IMR-90 (cell line): ENCODE measurements at regions not wholly inside any gene's neighbourhood (a gene's known extent, or its start where the extent isn't known, plus 50 kb on each side); places are given as distances from the start of the nearest gene placed in this dataset.

Source experiments
- ATAC-seq: fragments of 200-7000 bp; cut with Tn5 transposase; 2 replicates; pipeline ENCODE4 v1.9.1; 2020; ENCODE audit warnings: low read depth, mild to moderate bottlenecking, moderate library complexity
- BruUV-seq: library from RNA; stranded (reverse); fragments of 400-500 nt; replicated peaks from 2 replicates; lab custom pipeline; 2021; lab: Mats Ljungman, UMichigan
- CTCF ChIA-PET: fragments of 300-600 bp; formaldehyde crosslinking; extraction: SDS; loops from one replicate; lab custom pipeline; 2021; ENCODE audit warnings: antibody characterized with exemption; lab: Yijun Ruan, JAX
- POLR2A ChIA-PET: fragments of 300-600 bp; sonication (Branson Sonifier 250); formaldehyde crosslinking; loops from one replicate; lab custom pipeline; 2022; ENCODE audit warnings: antibody characterized with exemption; ENCODE audit not compliant: unreplicated experiment; lab: Charles Lee
- DNase-seq: peaks from one replicate; pipeline ENCODE4 v3.0.0; 2013
- H2AFZ ChIP-seq: replicated peaks from 2 replicates; pipeline ENCODE3; 2013; ENCODE audit warnings: low read length, mild to moderate bottlenecking; ENCODE audit not compliant: poor library complexity
- H2AK5ac ChIP-seq: 2 replicates; pipeline ENCODE4 v1.6.1; 2013; ENCODE audit warnings: low read depth, low read length, inconsistent platforms
- H2AK9ac ChIP-seq: replicated peaks from 2 replicates; pipeline ENCODE3; 2013; ENCODE audit warnings: mild to moderate bottlenecking, low read depth, low read length, moderate library complexity; ENCODE audit not compliant: poor library complexity
- H2BK120ac ChIP-seq: 2 replicates; pipeline ENCODE4 v1.6.1; 2013; ENCODE audit warnings: low read depth, low read length, inconsistent platforms
- H2BK15ac ChIP-seq: 3 replicates; pipeline ENCODE4 v1.6.1; 2013; ENCODE audit warnings: low read depth, low read length, inconsistent platforms
- H2BK20ac ChIP-seq: 2 replicates; pipeline ENCODE4 v1.6.1; 2013; ENCODE audit warnings: low read depth, mild to moderate bottlenecking, inconsistent platforms, low read length, moderate library complexity
- H2BK5ac ChIP-seq: 2 replicates; pipeline ENCODE4 v1.6.1; 2013; ENCODE audit warnings: mild to moderate bottlenecking, low read depth, low read length, inconsistent platforms; ENCODE audit not compliant: poor library complexity, severe bottlenecking
- H3K14ac ChIP-seq: replicated peaks from 2 replicates; pipeline ENCODE4 v1.6.1; 2013; ENCODE audit warnings: low read depth, low read length, inconsistent platforms
- H3K18ac ChIP-seq: 2 replicates; pipeline ENCODE4 v1.6.1; 2013; ENCODE audit warnings: low read depth, low read length, control low read depth
- H3K23ac ChIP-seq: 2 replicates; pipeline ENCODE4 v1.6.1; 2013; ENCODE audit warnings: low read depth, low read length, inconsistent platforms
- H3K27ac ChIP-seq: 2 replicates; pipeline ENCODE4 v1.5.1; 2013; ENCODE audit warnings: mild to moderate bottlenecking, control low read depth, low read length; ENCODE audit not compliant: insufficient read depth
- H3K27me3 ChIP-seq: 2 replicates; pipeline ENCODE4 v1.6.1; 2013; ENCODE audit warnings: low read length; ENCODE audit not compliant: control insufficient read depth, insufficient read depth
- H3K36me3 ChIP-seq: 2 replicates; pipeline ENCODE4 v1.6.1; 2013; ENCODE audit warnings: low read length, mixed read lengths; ENCODE audit not compliant: control insufficient read depth, insufficient read depth
- H3K4ac ChIP-seq: 2 replicates; pipeline ENCODE4 v1.6.1; 2013; ENCODE audit warnings: low read depth, low read length, inconsistent platforms
- H3K4me1 ChIP-seq: 2 replicates; pipeline ENCODE4 v1.6.1; 2013; ENCODE audit warnings: low read length, mixed read lengths; ENCODE audit not compliant: control insufficient read depth, insufficient read depth
- H3K4me2 ChIP-seq: 2 replicates; pipeline ENCODE4 v1.6.1; 2013; ENCODE audit warnings: low read depth, mild to moderate bottlenecking, control low read depth, low read length, moderate library complexity
- H3K4me3 ChIP-seq: 2 replicates; pipeline ENCODE4 v1.5.1; 2013; ENCODE audit warnings: low read depth, mild to moderate bottlenecking, control low read depth, low read length, moderate library complexity; ENCODE audit not compliant: insufficient read depth
- H3K56ac ChIP-seq: 2 replicates; pipeline ENCODE4 v1.6.1; 2013; ENCODE audit warnings: low read length, inconsistent platforms; ENCODE audit not compliant: insufficient read depth; ENCODE audit errors: extremely low read depth
- H3K79me1 ChIP-seq, 2 experiments: 2 replicates each; pipeline ENCODE4 v1.6.1; 2013; ENCODE audit warnings: low read length in 2 of 2, inconsistent platforms in 1 of 2, low read depth in 1 of 2
- H3K9ac ChIP-seq: 2 replicates; pipeline ENCODE4 v1.6.1; 2013; ENCODE audit warnings: low read depth, low read length, control low read depth
- H3K9me1 ChIP-seq: 2 replicates; pipeline ENCODE4 v1.6.1; 2013; ENCODE audit warnings: low read length, inconsistent platforms; ENCODE audit not compliant: insufficient read depth
- H3K9me3 ChIP-seq: 2 replicates; pipeline ENCODE4 v1.6.1; 2013; ENCODE audit warnings: low read length; ENCODE audit not compliant: control insufficient read depth, insufficient read depth
- H4K20me1 ChIP-seq: 2 replicates; pipeline ENCODE4 v1.6.1; 2013; ENCODE audit warnings: low read length, inconsistent platforms; ENCODE audit not compliant: insufficient read depth
- H4K5ac ChIP-seq: 2 replicates; pipeline ENCODE4 v1.6.1; 2013; ENCODE audit warnings: mild to moderate bottlenecking, low read depth, low read length, control low read depth
- H4K8ac ChIP-seq, 2 experiments: 2 replicates each; pipeline ENCODE4 v1.6.1; 2013; ENCODE audit warnings: low read depth in 2 of 2, low read length in 2 of 2, control low read depth in 1 of 2, inconsistent platforms in 1 of 2
- H4K91ac ChIP-seq: 2 replicates; pipeline ENCODE4 v1.6.1; 2013; ENCODE audit warnings: low read depth, low read length, inconsistent platforms; ENCODE audit not compliant: insufficient read depth
- BHLHE40 ChIP-seq: fragments of 150-350 bp; IDR thresholded peaks from 2 replicates; pipeline ENCODE4 v1.6.1; 2016; ENCODE audit warnings: mild to moderate bottlenecking, low read depth, low read length
- CEBPB ChIP-seq: IDR thresholded peaks from 2 replicates; pipeline ENCODE4 v1.6.1; 2012; ENCODE audit warnings: low read depth, low read length, improper control_type of control experiment
- CHD1 ChIP-seq: IDR thresholded peaks from 2 replicates; pipeline ENCODE4 v1.6.1; 2012; ENCODE audit warnings: low read depth, low read length, improper control_type of control experiment
- CTCF ChIP-seq: conservative IDR thresholded peaks from 2 replicates; pipeline ENCODE4 v1.5.1; 2012; ENCODE audit warnings: mild to moderate bottlenecking, low read depth, low read length, improper control_type of control experiment
- FOS ChIP-seq: fragments of 150-350 bp; IDR thresholded peaks from 2 replicates; pipeline ENCODE4 v1.6.1; 2016; ENCODE audit warnings: low read depth, low read length
- MAZ ChIP-seq: IDR thresholded peaks from 2 replicates; pipeline ENCODE4 v1.6.1; 2012; ENCODE audit warnings: low read depth, mild to moderate bottlenecking, low read length, improper control_type of control experiment, moderate library complexity, borderline replicate concordance
- MXI1 ChIP-seq: IDR thresholded peaks from 2 replicates; pipeline ENCODE4 v1.6.1; 2012; ENCODE audit warnings: low read depth, mild to moderate bottlenecking, low read length, moderate library complexity, borderline replicate concordance
- NFE2L2 ChIP-seq: fragments of 150-350 bp; IDR thresholded peaks from 2 replicates; pipeline ENCODE4 v1.6.1; 2016; ENCODE audit warnings: low read depth, mild to moderate bottlenecking, low read length
- RAD21 ChIP-seq: IDR thresholded peaks from 2 replicates; pipeline ENCODE4 v1.6.1; 2012; ENCODE audit warnings: low read length, improper control_type of control experiment
- RCOR1 ChIP-seq: IDR thresholded peaks from 2 replicates; pipeline ENCODE4 v1.6.1; 2012; ENCODE audit warnings: mild to moderate bottlenecking, low read length, improper control_type of control experiment; ENCODE audit not compliant: insufficient replicate concordance
- RFX5 ChIP-seq: IDR thresholded peaks from 2 replicates; pipeline ENCODE4 v1.8.0; 2012; ENCODE audit warnings: low read depth, mild to moderate bottlenecking, low read length, moderate library complexity
- WGBS, 2 experiments: methylation state at CpG; one replicate each; pipeline versions ENCODE4 v1.1.5 to v1.1.7; 2013; ENCODE audit warnings: missing lambda C conversion rate in 2 of 2; ENCODE audit not compliant: insufficient read length in 1 of 2; ENCODE audit errors: extremely low coverage in 2 of 2; 5-methylcytosine and 5-hydroxymethylcytosine counted together
- dilution Hi-C: fragments of 300-500 bp; cut with HindIII; formaldehyde crosslinking; loops from one replicate; pipeline ENCODE4 v1.14.3; 2018; ENCODE audit warnings: low sequenced_read_pairs; ENCODE audit not compliant: unreplicated experiment
- in situ Hi-C: fragments of 300-500 bp; cut with MboI; formaldehyde crosslinking; loops from 3 replicates; pipeline ENCODE4 v1.14.3; 2019; ENCODE audit warnings: low sequenced_read_pairs, inconsistent platforms, mixed read lengths
- intact Hi-C: fragments of 100-400 bp; cut with micrococcal nuclease; formaldehyde crosslinking; loops from 2 replicates; pipeline ENCODE4 v1.10.0; 2022
- TF ChIP-seq, protein P1 (sequence below): fragments of 150-350 bp; IDR thresholded peaks from 2 replicates; pipeline ENCODE4 v1.6.1; 2017; ENCODE audit warnings: mild to moderate bottlenecking, antibody characterized with exemption, low read length, low read depth
- TF ChIP-seq, protein P2 (sequence below): fragments of 150-350 bp; IDR thresholded peaks from 2 replicates; pipeline ENCODE4 v1.6.1; 2016; ENCODE audit warnings: low read depth, mild to moderate bottlenecking, low read length, moderate library complexity, borderline replicate concordance

DNA sequence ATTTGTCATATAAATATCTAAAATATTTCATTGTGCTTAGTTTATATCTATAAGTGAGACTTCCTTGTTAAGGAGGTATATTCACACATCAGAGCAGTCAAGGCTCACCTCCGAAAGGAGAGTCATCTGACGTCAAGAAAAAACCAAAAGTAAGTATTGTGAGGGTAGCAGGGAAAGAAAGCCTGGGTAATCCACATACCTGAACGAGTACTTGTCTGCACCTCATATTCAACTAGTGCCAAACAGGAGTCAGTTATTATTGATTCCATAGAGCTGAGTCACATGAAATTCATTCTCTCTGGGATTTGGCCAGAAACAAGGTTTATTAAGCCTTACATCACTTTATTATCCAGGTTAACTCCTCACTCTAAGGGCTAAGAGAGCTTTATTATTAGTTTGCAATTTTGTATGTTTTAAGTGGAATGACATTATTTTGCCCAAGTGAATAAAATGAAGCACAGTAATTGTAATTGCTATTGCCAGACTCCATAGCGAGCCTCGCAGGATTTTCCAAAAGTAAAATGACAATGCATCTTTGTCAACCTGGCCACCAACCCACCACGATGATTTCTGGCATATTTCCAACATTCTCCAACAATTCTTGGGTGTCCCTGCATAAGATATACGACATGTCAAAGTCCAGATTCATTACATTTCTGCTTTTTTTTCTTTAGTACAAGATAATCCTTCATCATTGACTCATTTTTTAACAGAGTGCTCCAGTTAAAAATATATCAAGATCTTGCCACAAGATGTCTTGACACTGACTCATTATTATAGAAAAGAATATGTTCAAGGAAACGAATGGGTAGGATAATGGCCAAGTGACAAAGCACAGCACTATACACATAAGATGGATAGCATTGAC is 1210.4 kb upstream of the ACVR2A start:
- WGBS, 2 experiments: no CpG with 5 or more reads among the region's 8 CpGs

More for the DNA sequence above, 1210.4 kb upstream of the ACVR2A start:
- H3K27ac ChIP-seq: no peak overlapping the region
- H3K14ac ChIP-seq: no peak overlapping the region
- H3K4me3 ChIP-seq: no peak overlapping the region
- no peaks in the 10 kb centered on the region for H3K27me3 ChIP-seq
- H2BK15ac ChIP-seq: no peak overlapping the region
- no peak overlapping the region for H2BK5ac ChIP-seq
- ChIA-PET CTCF (no interaction called here), POLR2A (no interaction called here)
- no TSS peak for BruUV-seq
- ATAC-seq (peak; percentile 37; the same call in 1 of the 2 replicates), DNase-seq (peak; percentile 81)
- no peak overlapping the region for H4K91ac ChIP-seq
- no peak overlapping the region for H3K9ac ChIP-seq
- H3K79me1 ChIP-seq: no peaks in the 10 kb centered on the region
- H2AK9ac ChIP-seq: no peak overlapping the region
- H3K18ac ChIP-seq: no peak overlapping the region
- peak overlapping the region; percentile 50; the same call in 1 of the 2 replicates for H3K4me2 ChIP-seq
- TF ChIP-seq FOS (no peak), MXI1 (no peak), CEBPB (no peak), CTCF (no peak), NFE2L2 (no peak), RFX5 (no peak), BHLHE40 (no peak), RCOR1 (no peak), CHD1 (no peak), RAD21 (no peak), MAZ (no peak)
- TF ChIP-seq, protein P1, sequence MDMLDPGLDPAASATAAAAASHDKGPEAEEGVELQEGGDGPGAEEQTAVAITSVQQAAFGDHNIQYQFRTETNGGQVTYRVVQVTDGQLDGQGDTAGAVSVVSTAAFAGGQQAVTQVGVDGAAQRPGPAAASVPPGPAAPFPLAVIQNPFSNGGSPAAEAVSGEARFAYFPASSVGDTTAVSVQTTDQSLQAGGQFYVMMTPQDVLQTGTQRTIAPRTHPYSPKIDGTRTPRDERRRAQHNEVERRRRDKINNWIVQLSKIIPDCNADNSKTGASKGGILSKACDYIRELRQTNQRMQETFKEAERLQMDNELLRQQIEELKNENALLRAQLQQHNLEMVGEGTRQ: no peak
- TF ChIP-seq, protein P2, sequence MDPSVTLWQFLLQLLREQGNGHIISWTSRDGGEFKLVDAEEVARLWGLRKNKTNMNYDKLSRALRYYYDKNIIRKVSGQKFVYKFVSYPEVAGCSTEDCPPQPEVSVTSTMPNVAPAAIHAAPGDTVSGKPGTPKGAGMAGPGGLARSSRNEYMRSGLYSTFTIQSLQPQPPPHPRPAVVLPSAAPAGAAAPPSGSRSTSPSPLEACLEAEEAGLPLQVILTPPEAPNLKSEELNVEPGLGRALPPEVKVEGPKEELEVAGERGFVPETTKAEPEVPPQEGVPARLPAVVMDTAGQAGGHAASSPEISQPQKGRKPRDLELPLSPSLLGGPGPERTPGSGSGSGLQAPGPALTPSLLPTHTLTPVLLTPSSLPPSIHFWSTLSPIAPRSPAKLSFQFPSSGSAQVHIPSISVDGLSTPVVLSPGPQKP: no peak
- in situ Hi-C loops: no loop called here
- H3K4ac ChIP-seq: no peak overlapping the region
- no peaks in the 10 kb centered on the region for H3K9me1 ChIP-seq
- H3K4me1 ChIP-seq: peaks cover 2% of the 10 kb centered on the region; the same call in 1 of the 2 replicates
- H2AFZ ChIP-seq: no peak overlapping the region
- H3K36me3 ChIP-seq: no peaks in the 10 kb centered on the region
- H2AK5ac ChIP-seq: no peak overlapping the region
- intact Hi-C loops: no loop called here
- H3K56ac ChIP-seq: no peak overlapping the region
- dilution Hi-C loops: no loop called here
- H3K23ac ChIP-seq: no peak overlapping the region
- no peak overlapping the region for H4K5ac ChIP-seq
- no peaks in the 10 kb centered on the region for H3K9me3 ChIP-seq
- H2BK120ac ChIP-seq: no peak overlapping the region
- no peak overlapping the region for H2BK20ac ChIP-seq
- H4K20me1 ChIP-seq: no peaks in the 10 kb centered on the region
- H4K8ac ChIP-seq: no peak overlapping the region
